ENCODE measurements at regions not wholly inside any gene's neighbourhood (a gene's known extent, or its start where the extent isn't known, plus 50 kb on each side); places are given as distances from the start of the nearest gene placed in this dataset.

DNA sequence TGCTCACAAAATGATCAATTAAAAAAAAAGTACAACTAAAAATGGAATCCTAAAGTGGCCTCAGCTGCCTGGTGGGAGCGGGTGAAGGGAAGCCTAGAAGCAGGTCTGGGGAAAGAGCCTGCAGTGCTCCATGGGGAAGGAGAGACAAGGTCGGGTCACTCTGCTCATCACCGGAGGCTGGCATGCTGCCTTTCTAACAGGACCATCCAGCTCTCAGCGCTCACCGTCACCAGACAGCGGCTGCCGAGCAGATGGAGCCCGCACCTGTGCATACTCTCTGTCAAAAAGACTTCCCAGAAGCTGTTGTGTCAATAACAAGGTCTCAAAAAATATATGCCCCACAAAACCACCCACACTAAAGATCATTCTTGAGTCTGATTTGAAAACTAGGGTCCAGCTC is 112.8 kb downstream of the BAMBI start:
- H3K27me3 Mint-ChIP-seq (ENCODE audit: insufficient read depth, low read depth, poor library complexity) = peaks cover 6% of the 10 kb centered on the region
- Histone ChIP-seq H3K79me2 (replicated peaks; ENCODE audit: insufficient read depth) (no peaks in the 10 kb centered on the region), H2AFZ (no peak overlapping the region), H4K20me1 (replicated peaks; ENCODE audit: insufficient read depth) (no peaks in the 10 kb centered on the region), H3K36me3 (ENCODE audit: insufficient read depth) (no peaks in the 10 kb centered on the region), H3F3A (replicated peaks; ENCODE audit: low read depth) (no peaks in the 10 kb centered on the region), H3K4me3 (no peak overlapping the region), H3K4me1 (ENCODE audit: insufficient read depth) (peaks cover 9% of the 10 kb centered on the region), H3K27ac (ENCODE audit: low read depth) (no peak overlapping the region), H3K27me3 (ENCODE audit: insufficient read depth) (no peaks in the 10 kb centered on the region), H3K9me2 (ENCODE audit: insufficient read depth) (no peaks in the 10 kb centered on the region), H3K4me2 (no peak overlapping the region)
- H3K9me3 Mint-ChIP-seq = no peaks in the 10 kb centered on the region
- H3K36me3 Mint-ChIP-seq (ENCODE audit: low read depth) = no peaks in the 10 kb centered on the region
- ATAC-seq (no peak), DNase-seq (ENCODE audit: low spot score) (no peak)
- H3K4me3 Mint-ChIP-seq = no peak overlapping the region
- no peak for TF ChIP-seq REST (IDR thresholded peaks at IDR 0.05; ENCODE audit: unreplicated experiment)
- no peak for TF ChIP-seq ZNF331 (CRISPR knock-in tag; IDR thresholded peaks at IDR 0.05; ENCODE audit: low read depth)
- TF ChIP-seq NANOG (IDR thresholded peaks at IDR 0.05; ENCODE audit: borderline replicate concordance) = no peak
- TF ChIP-seq, protein P1, sequence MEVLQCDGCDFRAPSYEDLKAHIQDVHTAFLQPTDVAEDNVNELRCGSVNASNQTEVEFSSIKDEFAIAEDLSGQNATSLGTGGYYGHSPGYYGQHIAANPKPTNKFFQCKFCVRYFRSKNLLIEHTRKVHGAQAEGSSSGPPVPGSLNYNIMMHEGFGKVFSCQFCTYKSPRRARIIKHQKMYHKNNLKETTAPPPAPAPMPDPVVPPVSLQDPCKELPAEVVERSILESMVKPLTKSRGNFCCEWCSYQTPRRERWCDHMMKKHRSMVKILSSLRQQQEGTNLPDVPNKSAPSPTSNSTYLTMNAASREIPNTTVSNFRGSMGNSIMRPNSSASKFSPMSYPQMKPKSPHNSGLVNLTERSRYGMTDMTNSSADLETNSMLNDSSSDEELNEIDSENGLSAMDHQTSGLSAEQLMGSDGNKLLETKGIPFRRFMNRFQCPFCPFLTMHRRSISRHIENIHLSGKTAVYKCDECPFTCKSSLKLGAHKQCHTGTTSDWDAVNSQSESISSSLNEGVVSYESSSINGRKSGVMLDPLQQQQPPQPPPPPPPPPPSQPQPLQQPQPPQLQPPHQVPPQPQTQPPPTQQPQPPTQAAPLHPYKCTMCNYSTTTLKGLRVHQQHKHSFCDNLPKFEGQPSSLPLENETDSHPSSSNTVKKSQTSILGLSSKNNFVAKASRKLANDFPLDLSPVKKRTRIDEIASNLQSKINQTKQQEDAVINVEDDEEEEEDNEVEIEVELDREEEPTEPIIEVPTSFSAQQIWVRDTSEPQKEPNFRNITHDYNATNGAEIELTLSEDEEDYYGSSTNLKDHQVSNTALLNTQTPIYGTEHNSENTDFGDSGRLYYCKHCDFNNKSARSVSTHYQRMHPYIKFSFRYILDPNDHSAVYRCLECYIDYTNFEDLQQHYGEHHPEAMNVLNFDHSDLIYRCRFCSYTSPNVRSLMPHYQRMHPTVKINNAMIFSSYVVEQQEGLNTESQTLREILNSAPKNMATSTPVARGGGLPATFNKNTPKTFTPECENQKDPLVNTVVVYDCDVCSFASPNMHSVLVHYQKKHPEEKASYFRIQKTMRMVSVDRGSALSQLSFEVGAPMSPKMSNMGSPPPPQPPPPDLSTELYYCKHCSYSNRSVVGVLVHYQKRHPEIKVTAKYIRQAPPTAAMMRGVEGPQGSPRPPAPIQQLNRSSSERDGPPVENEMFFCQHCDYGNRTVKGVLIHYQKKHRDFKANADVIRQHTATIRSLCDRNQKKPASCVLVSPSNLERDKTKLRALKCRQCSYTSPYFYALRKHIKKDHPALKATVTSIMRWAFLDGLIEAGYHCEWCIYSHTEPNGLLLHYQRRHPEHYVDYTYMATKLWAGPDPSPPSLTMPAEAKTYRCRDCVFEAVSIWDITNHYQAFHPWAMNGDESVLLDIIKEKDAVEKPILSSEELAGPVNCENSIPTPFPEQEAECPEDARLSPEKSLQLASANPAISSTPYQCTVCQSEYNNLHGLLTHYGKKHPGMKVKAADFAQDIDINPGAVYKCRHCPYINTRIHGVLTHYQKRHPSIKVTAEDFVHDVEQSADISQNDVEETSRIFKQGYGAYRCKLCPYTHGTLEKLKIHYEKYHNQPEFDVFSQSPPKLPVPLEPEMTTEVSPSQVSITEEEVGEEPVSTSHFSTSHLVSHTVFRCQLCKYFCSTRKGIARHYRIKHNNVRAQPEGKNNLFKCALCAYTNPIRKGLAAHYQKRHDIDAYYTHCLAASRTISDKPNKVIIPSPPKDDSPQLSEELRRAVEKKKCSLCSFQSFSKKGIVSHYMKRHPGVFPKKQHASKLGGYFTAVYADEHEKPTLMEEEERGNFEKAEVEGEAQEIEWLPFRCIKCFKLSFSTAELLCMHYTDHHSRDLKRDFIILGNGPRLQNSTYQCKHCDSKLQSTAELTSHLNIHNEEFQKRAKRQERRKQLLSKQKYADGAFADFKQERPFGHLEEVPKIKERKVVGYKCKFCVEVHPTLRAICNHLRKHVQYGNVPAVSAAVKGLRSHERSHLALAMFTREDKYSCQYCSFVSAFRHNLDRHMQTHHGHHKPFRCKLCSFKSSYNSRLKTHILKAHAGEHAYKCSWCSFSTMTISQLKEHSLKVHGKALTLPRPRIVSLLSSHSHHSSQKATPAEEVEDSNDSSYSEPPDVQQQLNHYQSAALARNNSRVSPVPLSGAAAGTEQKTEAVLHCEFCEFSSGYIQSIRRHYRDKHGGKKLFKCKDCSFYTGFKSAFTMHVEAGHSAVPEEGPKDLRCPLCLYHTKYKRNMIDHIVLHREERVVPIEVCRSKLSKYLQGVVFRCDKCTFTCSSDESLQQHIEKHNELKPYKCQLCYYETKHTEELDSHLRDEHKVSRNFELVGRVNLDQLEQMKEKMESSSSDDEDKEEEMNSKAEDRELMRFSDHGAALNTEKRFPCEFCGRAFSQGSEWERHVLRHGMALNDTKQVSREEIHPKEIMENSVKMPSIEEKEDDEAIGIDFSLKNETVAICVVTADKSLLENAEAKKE (CRISPR knock-in tag; IDR thresholded peaks at IDR 0.05) = no peak
- no peak for TF ChIP-seq CREB1 (CRISPR knock-in tag; IDR thresholded peaks at IDR 0.05; ENCODE audit: low read depth)
- TF ChIP-seq JUNB (IDR thresholded peaks at IDR 0.05; ENCODE audit: unreplicated experiment) = no peak
- no peak for TF ChIP-seq EZH2 (IDR thresholded peaks at IDR 0.05; ENCODE audit: low read depth, unreplicated experiment)
- no peak for TF ChIP-seq EZH2phosphoT487 (IDR thresholded peaks at IDR 0.05; ENCODE audit: unreplicated experiment)
- peaks cover 7% of the 10 kb centered on the region; the same call in 2 of the 3 replicates for H3K4me1 Mint-ChIP-seq
- no peak overlapping the region for H3K27ac Mint-ChIP-seq

Data from GM23338 (cell line).